ENCODE measurements at regions not wholly inside any gene's neighbourhood (a gene's known extent, or its start where the extent isn't known, plus 50 kb on each side); places are given as distances from the start of the nearest gene placed in this dataset.

DNA sequence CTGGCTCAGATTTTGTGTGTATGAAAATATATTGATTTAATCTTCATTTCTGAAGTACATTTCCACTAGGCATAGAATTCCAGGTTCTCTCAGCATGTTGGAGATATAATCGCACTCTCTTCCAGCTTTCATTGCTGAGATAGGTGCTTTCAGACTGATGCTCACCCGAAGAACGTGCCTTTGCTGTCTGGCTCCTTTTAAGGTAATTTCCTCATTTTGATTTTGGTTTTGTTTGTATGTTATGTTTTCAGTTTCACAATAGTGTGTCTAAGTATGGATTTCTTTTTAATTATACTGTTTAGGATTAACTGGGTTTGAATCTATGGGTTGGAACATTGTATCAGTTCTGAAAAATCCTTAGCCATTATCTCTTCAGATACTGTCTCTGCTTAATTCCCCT is 132.0 kb upstream of the NFIB start:
- ChIA-PET CTCF (no interaction called here), POLR2A (no interaction called here)
- DNase-seq (ENCODE audit: extremely low spot score): no peak
- no peak for TF ChIP-seq CTCF (IDR thresholded peaks at IDR 0.05; ENCODE audit: control extremely low read depth, extremely low read depth, low read depth, missing control alignments)

DNA sequence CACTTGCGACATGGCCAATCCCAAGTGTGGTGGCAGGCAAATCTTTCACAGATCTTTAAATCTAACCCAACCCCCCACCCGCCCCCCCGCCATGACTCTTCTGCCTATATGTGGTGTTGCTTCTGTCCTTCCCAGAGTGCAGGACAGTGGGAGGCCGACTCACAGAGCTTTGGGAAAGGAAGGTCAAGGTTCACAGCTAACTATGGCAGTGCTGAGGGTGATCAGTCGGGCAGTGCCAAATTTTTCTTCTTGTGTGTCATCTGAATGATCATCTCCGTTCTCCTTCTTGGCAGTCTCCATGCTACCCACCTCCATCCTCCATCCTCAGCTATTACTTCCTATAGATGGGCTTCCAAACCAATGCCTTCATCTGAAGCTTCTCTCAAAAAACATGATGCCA is 129.0 kb upstream of the NFIB start:
- CTCF ChIA-PET: interaction anchor here (0.8 to 0.9 kb wide), 2 partner anchors 8 to 93 kb away, joined by 3 read pairs; no protein-coding TSS in a partner anchor
- no peak for TF ChIP-seq CTCF (IDR thresholded peaks at IDR 0.05; ENCODE audit: control extremely low read depth, extremely low read depth, low read depth, missing control alignments)
- no peak for DNase-seq (ENCODE audit: extremely low spot score)
- POLR2A ChIA-PET: no interaction called here

GRCh38 chr9:14441976-14442651 is 128.2 kb upstream of the NFIB start:
- ChIA-PET CTCF (interaction anchor here (1.3 to 4.2 kb wide), 2 partner anchors 14 to 1015 kb away, joined by 3 to 31 read pairs; no protein-coding TSS in a partner anchor), POLR2A (no interaction called here)
- TF ChIP-seq CTCF (IDR thresholded peaks at IDR 0.05; ENCODE audit: control extremely low read depth, extremely low read depth, low read depth, missing control alignments): no peak
- DNase-seq (ENCODE audit: extremely low spot score): no peak

DNA sequence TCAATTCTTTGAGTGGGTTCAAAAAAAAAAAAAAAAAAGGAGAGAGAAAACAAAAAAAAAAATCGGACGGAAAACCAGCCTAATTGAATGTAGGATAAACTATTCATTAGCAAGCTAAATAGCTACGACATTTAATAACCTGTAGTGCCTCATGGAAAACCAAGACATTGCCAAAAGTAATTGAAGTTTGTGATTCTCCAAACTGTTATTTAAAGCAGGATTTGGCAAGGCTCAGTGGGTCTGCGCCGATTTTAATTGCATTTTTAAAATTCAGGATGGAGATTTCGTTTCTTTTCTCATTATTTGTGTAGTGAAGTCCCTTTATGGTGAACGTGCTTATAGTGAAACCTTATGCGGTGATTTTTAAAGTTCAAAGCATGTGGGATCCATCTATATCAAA is 127.2 kb upstream of the NFIB start:
- ChIA-PET POLR2A (no interaction called here), CTCF (interaction anchor here (4.2 kb wide), 1 partner anchor 13 kb away, joined by 31 read pairs; no protein-coding TSS in a partner anchor)
- no peak for TF ChIP-seq CTCF (IDR thresholded peaks at IDR 0.05; ENCODE audit: control extremely low read depth, extremely low read depth, low read depth, missing control alignments)
- no peak for DNase-seq (ENCODE audit: extremely low spot score)

GRCh38 chr9:14440062-14440461 is 126.1 kb upstream of the NFIB start:
- no peak for DNase-seq (ENCODE audit: extremely low spot score)
- ChIA-PET CTCF (interaction anchor here (1.1 to 4.2 kb wide), 3 partner anchors 12 to 328 kb away, joined by 3 to 31 read pairs (median 5); no protein-coding TSS in a partner anchor), POLR2A (no interaction called here)
- TF ChIP-seq CTCF (IDR thresholded peaks at IDR 0.05; ENCODE audit: control extremely low read depth, extremely low read depth, low read depth, missing control alignments): no peak

DNA sequence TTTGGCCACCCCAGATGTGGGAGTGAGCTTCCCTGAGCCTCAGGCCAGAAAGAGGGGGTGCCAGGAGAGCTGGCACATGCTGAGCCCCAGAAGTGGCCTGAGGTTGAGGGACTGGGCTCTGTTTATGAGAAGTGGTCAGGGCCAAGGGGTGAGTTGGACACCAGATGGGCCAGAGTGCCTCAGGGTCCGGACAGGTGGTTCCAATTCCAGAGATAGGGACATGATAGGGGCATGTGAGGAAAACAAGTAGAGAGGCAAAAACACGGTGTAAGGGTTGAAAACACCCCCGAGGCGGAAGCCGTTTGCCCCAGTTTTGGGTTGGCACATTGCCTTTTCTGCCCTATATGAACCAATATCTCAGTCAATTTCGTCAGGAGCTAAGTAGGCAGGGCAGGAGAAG is 125.6 kb upstream of the NFIB start:
- no peak for DNase-seq (ENCODE audit: extremely low spot score)
- ChIA-PET CTCF (interaction anchor here (1.1 to 4.2 kb wide), 3 partner anchors 12 to 329 kb away, joined by 3 to 31 read pairs (median 5); no protein-coding TSS in a partner anchor), POLR2A (no interaction called here)
- no peak for TF ChIP-seq CTCF (IDR thresholded peaks at IDR 0.05; ENCODE audit: control extremely low read depth, extremely low read depth, low read depth, missing control alignments)
